Pancreas (tissue), 10 donors: ENCODE measurements at regions not wholly inside any gene's neighbourhood (a gene's known extent, or its start where the extent isn't known, plus 50 kb on each side); places are given as distances from the start of the nearest gene placed in this dataset.

Source experiments
- ATAC-seq, 4 donors: fragments of 200-7000 bp; cut with Tn5 transposase; one replicate each; pipeline versions ENCODE4 v1.8.0 to v1.9.1; 2020; ENCODE audit warnings: mild to moderate bottlenecking in 4 of 4, moderate library complexity in 4 of 4
- DNase-seq, 6 donors: peaks; one replicate each; pipeline ENCODE4 v3.0.0-alpha.2; 2020
- FAIRE-seq: peaks from 2 replicates; lab custom pipeline; 2012; peaks lifted over from hg19 to GRCh38; lab: Jason Lieb, UNC
- H3K27ac ChIP-seq, 4 donors: fragments of 200-600 bp; sonication (generic); 1 replicate in 3 of 4; 2 replicates in 1 of 4; pipeline versions ENCODE4 v1.5.0 to v1.8.0; 2020
- H3K27me3 ChIP-seq, 4 donors: fragments of 200-600 bp; one replicate each; pipeline ENCODE4 v1.8.0; 2021
- H3K36me3 ChIP-seq, 3 donors: fragments of 200-600 bp; sonication (generic) in 1 of 3; one replicate each; pipeline versions ENCODE4 v1.5.0 to v1.8.0; 2020 to 2021
- H3K4me1 ChIP-seq, 3 donors: fragments of 200-600 bp; one replicate each; pipeline ENCODE4 v1.8.0; 2021
- H3K4me3 ChIP-seq, 4 donors: fragments of 200-600 bp; sonication (generic) in 2 of 4; one replicate each; pipeline versions ENCODE4 v1.5.0 to v1.8.0; 2020 to 2021
- H3K9me3 ChIP-seq, 4 donors: fragments of 200-600 bp; one replicate each; pipeline ENCODE4 v1.8.0; 2021
- CTCF ChIP-seq, 4 donors: fragments of 200-600 bp; sonication (generic) in 3 of 4; IDR thresholded peaks; one replicate each; pipeline versions ENCODE4 v1.5.0 to v1.8.0; 2021; ENCODE audit warnings: antibody characterized with exemption in 4 of 4
- WGBS, 2 donors: extraction: QIAGEN DNeasy Blood & Tissue Kit; methylation state at CpG; one replicate each; pipeline ENCODE4 v1.1.7; 2013; 5-methylcytosine and 5-hydroxymethylcytosine counted together
- intact Hi-C, 3 donors: fragments of 100-400 bp; cut with DNase I; formaldehyde crosslinking; loops; one replicate each; pipeline versions ENCODE4 v1.11.1 to v1.14.2; 2022
- donor health status: healthy with polysubstance abuse.
- donor health status: DM: no; HTN: no; CAD: no; lungs with moderate emphysema.
- donor health status: DM: no; HTN: no; CAD: no.
- donor health status: control.
- donor health status: control.
- donor health status: Bipolar disorder and iron deficiency.
- donor health status: DM: yes; HTN: yes; CAD: no.
- donor health status: DM: no; HTN: no; CAD: no.
- donor health status: DM: no; HTN: no; CAD: no.
- donor health status: DM: yes; HTN: yes; CAD: no.

GRCh38 chr17:34851961-34852540 is 109.2 kb downstream of the CCT6B start:
- H3K27me3 ChIP-seq, result no peaks in the 10 kb centered on the region
- ATAC-seq (no peak), DNase-seq (no peak), FAIRE-seq (no peak)
- H3K27ac ChIP-seq, result no peak overlapping the region
- H3K36me3 ChIP-seq, result no peaks in the 10 kb centered on the region
- WGBS, 2 donors, result 63 to 64% methylated on average over 9 of the region's 9 CpGs
- H3K4me3 ChIP-seq, result no peak overlapping the region
- intact Hi-C loops, result no loop called here
- H3K4me1 ChIP-seq, result no peaks in the 10 kb centered on the region
- TF ChIP-seq CTCF (IDR thresholded peaks at IDR 0.05), result no peak
- no peaks in the 10 kb centered on the region for H3K9me3 ChIP-seq

- Histone ChIP-seq H3K9me3 (no peaks in the 10 kb centered on the region), H3K4me1 (no peaks in the 10 kb centered on the region), H3K4me3 (no peak overlapping the region), H3K27me3 (no peaks in the 10 kb centered on the region), H3K36me3 (no peaks in the 10 kb centered on the region), H3K27ac (no peak overlapping the region)
- intact Hi-C loops, result no loop called here
- 63 to 76% methylated on average over 3 of the region's 3 CpGs for WGBS, 2 donors
- ATAC-seq, result no peak
- no peak for TF ChIP-seq CTCF (IDR thresholded peaks at IDR 0.05)
- DNase-seq, result no peak
- no peak for FAIRE-seq
Measured at GRCh38 chr17:34850964-34851363, 110.3 kb downstream of the CCT6B start.

GRCh38 chr17:34850023-34850422 is 111.2 kb downstream of the CCT6B start:
- H3K27ac ChIP-seq, result no peak overlapping the region
- intact Hi-C loops, result no loop called here
- WGBS, 2 donors, result 72 to 80% methylated on average over 4 of the region's 4 CpGs
- DNase-seq (no peak), FAIRE-seq (no peak), ATAC-seq (no peak)
- H3K4me1 ChIP-seq, result no peaks in the 10 kb centered on the region
- H3K4me3 ChIP-seq, result no peak overlapping the region
- no peaks in the 10 kb centered on the region for H3K9me3 ChIP-seq
- no peaks in the 10 kb centered on the region for H3K36me3 ChIP-seq
- no peaks in the 10 kb centered on the region for H3K27me3 ChIP-seq
- TF ChIP-seq CTCF (IDR thresholded peaks at IDR 0.05), result no peak

GRCh38 chr17:34847938-34848337 is 113.3 kb downstream of the CCT6B start:
- H3K27ac ChIP-seq, result no peak overlapping the region
- no peak for TF ChIP-seq CTCF (IDR thresholded peaks at IDR 0.05)
- FAIRE-seq, result no peak
- WGBS, 2 donors, result 38 to 49% methylated on average over 3 of the region's 3 CpGs
- ATAC-seq, result no peak
- no peak overlapping the region for H3K4me3 ChIP-seq
- no peaks in the 10 kb centered on the region for H3K9me3 ChIP-seq
- H3K36me3 ChIP-seq, result no peaks in the 10 kb centered on the region
- H3K27me3 ChIP-seq, result no peaks in the 10 kb centered on the region
- H3K4me1 ChIP-seq, result no peaks in the 10 kb centered on the region
- intact Hi-C loops, result no loop called here
- no peak for DNase-seq

GRCh38 chr17:34845296-34845695 is 116.0 kb downstream of the CCT6B start:
- 45 to 48% methylated on average over 3 of the region's 3 CpGs for WGBS, 2 donors
- H3K27ac ChIP-seq, result no peak overlapping the region
- DNase-seq (no peak), ATAC-seq (no peak), FAIRE-seq (no peak)
- H3K27me3 ChIP-seq, result no peaks in the 10 kb centered on the region
- no peaks in the 10 kb centered on the region for H3K4me1 ChIP-seq
- H3K4me3 ChIP-seq, result no peak overlapping the region
- intact Hi-C loops, result no loop called here
- TF ChIP-seq CTCF (IDR thresholded peaks at IDR 0.05), result no peak
- H3K9me3 ChIP-seq, result no peaks in the 10 kb centered on the region
- no peaks in the 10 kb centered on the region for H3K36me3 ChIP-seq
